ENCODE measurements at regions not wholly inside any gene's neighbourhood (a gene's known extent, or its start where the extent isn't known, plus 50 kb on each side); places are given as distances from the start of the nearest gene placed in this dataset.

DNA sequence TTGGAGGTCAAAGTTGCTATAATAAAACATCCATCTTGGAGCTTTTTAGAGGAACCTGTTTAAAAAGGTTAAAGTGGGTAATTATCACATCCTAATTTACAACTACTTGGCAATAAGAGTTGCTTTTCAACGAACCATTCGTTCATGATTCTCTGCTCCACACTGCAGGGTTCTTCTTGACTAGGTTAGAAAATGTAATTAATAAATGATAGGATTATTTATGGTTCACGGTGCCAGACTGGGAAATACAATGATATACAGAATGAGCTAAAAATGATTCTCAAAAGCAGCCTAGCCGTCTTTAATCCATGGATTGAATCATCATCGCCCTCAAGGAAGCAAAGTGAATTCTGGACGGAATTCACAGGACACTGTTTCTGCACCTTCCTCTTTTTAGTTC lies 291.2 kb downstream of the TEX29 start:
- TF ChIP-seq, protein P1, sequence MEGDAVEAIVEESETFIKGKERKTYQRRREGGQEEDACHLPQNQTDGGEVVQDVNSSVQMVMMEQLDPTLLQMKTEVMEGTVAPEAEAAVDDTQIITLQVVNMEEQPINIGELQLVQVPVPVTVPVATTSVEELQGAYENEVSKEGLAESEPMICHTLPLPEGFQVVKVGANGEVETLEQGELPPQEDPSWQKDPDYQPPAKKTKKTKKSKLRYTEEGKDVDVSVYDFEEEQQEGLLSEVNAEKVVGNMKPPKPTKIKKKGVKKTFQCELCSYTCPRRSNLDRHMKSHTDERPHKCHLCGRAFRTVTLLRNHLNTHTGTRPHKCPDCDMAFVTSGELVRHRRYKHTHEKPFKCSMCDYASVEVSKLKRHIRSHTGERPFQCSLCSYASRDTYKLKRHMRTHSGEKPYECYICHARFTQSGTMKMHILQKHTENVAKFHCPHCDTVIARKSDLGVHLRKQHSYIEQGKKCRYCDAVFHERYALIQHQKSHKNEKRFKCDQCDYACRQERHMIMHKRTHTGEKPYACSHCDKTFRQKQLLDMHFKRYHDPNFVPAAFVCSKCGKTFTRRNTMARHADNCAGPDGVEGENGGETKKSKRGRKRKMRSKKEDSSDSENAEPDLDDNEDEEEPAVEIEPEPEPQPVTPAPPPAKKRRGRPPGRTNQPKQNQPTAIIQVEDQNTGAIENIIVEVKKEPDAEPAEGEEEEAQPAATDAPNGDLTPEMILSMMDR (IDR thresholded peaks at IDR 0.05): no peak
- TF ChIP-seq POLR2A (IDR thresholded peaks at IDR 0.05): no peak
